GM18907 (cell line): ENCODE measurements at regions not wholly inside any gene's neighbourhood (a gene's known extent, or its start where the extent isn't known, plus 50 kb on each side); places are given as distances from the start of the nearest gene placed in this dataset.

ENCODE experiments used
- ATAC-seq: cut with Tn5 transposase; IDR thresholded peaks from one replicate; pipeline ENCODE4 v1.9.1; 2021; ENCODE audit warnings: mild to moderate bottlenecking, moderate library complexity; ENCODE audit not compliant: unreplicated experiment

- ATAC-seq, result no peak
These were observed 200.2 kb downstream of the PLK2 start for GRCh38 chr5:58259685-58260152.

GRCh38 chr5:58258984-58259684 is 200.8 kb downstream of the PLK2 start:
- ATAC-seq, result no peak

- ATAC-seq, result no peak
These were observed 203.9 kb downstream of the PLK2 start for GRCh38 chr5:58255970-58256369.

GRCh38 chr5:58255386-58255785 is 204.5 kb downstream of the PLK2 start:
- ATAC-seq, result no peak

- no peak for ATAC-seq
These were observed 211.7 kb downstream of the PLK2 start for GRCh38 chr5:58248221-58248620.

GRCh38 chr5:58246461-58246944 is 213.4 kb downstream of the PLK2 start:
- ATAC-seq, result no peak

- no peak for ATAC-seq
These were observed 214.4 kb downstream of the PLK2 start for GRCh38 chr5:58245476-58245840.

- no peak for ATAC-seq
These were observed 214.9 kb downstream of the PLK2 start for GRCh38 chr5:58244819-58245475.

GRCh38 chr5:58241389-58241788 is 218.5 kb downstream of the PLK2 start:
- ATAC-seq, result no peak

- ATAC-seq, result no peak
These were observed 219.6 kb downstream of the PLK2 start for GRCh38 chr5:58240322-58240721.

GRCh38 chr5:58239731-58240130 is 220.2 kb downstream of the PLK2 start:
- no peak for ATAC-seq

- no peak for ATAC-seq
These were observed 220.8 kb downstream of the PLK2 start for GRCh38 chr5:58239045-58239444.

- ATAC-seq, result no peak
These were observed 223.4 kb downstream of the PLK2 start for GRCh38 chr5:58236498-58236897.

GRCh38 chr5:58235299-58235698 is 224.6 kb downstream of the PLK2 start:
- ATAC-seq, result no peak

GRCh38 chr5:58232130-58232529 is 227.8 kb downstream of the PLK2 start:
- ATAC-seq, result no peak

GRCh38 chr5:58231041-58231440 is 228.8 kb downstream of the PLK2 start:
- ATAC-seq, result no peak

GRCh38 chr5:58228896-58229295 is 231.0 kb downstream of the PLK2 start:
- ATAC-seq, result no peak

- no peak for ATAC-seq
These were observed 232.0 kb downstream of the PLK2 start for GRCh38 chr5:58227858-58228257.

- ATAC-seq, result no peak
These were observed 235.2 kb downstream of the PLK2 start for GRCh38 chr5:58224661-58225060.

GRCh38 chr5:58224221-58224620 is 235.7 kb downstream of the PLK2 start:
- no peak for ATAC-seq

- ATAC-seq, result no peak
These were observed 244.5 kb downstream of the PLK2 start for GRCh38 chr5:58215364-58215763.

- ATAC-seq, result no peak
These were observed 248.4 kb downstream of the PLK2 start for GRCh38 chr5:58211441-58211840.
